AG10803 (cell line): ENCODE measurements at regions not wholly inside any gene's neighbourhood (a gene's known extent, or its start where the extent isn't known, plus 50 kb on each side); places are given as distances from the start of the nearest gene placed in this dataset.

ENCODE experiments used
- DNase-seq: peaks from one replicate; pipeline ENCODE4 v3.0.0; 2010; ENCODE audit warnings: low read depth
- H3K4me3 ChIP-seq: 2 replicates; pipeline ENCODE4 v1.5.1; 2011; ENCODE audit warnings: mild to moderate bottlenecking, low read length, control low read depth
- CTCF ChIP-seq: conservative IDR thresholded peaks from 2 replicates; pipeline ENCODE4 v1.5.1; 2011; ENCODE audit warnings: mild to moderate bottlenecking, low read length, control low read depth, inconsistent platforms

- TF ChIP-seq CTCF, result no peak
- DNase-seq, result peak; percentile 90
- no peak overlapping the region for H3K4me3 ChIP-seq
These were observed 132.2 kb downstream of the ADSS2 start for GRCh38 chr1:244319283-244320132.

GRCh38 chr1:244322181-244322580 lies 129.5 kb downstream of the ADSS2 start:
- TF ChIP-seq CTCF, result no peak
- DNase-seq, result no peak
- no peak overlapping the region for H3K4me3 ChIP-seq

GRCh38 chr1:244322791-244323521 lies 128.8 kb downstream of the ADSS2 start:
- TF ChIP-seq CTCF, result no peak
- DNase-seq, result peak; percentile 95
- no peak overlapping the region for H3K4me3 ChIP-seq

- no peak for DNase-seq
- no peak for TF ChIP-seq CTCF
- H3K4me3 ChIP-seq, result no peak overlapping the region
These were observed 127.4 kb downstream of the ADSS2 start for GRCh38 chr1:244324176-244324883.

- H3K4me3 ChIP-seq, result no peak overlapping the region
- no peak for DNase-seq
- TF ChIP-seq CTCF, result no peak
These were observed 126.5 kb downstream of the ADSS2 start for GRCh38 chr1:244325056-244325758.

GRCh38 chr1:244326757-244327156 lies 125.0 kb downstream of the ADSS2 start:
- DNase-seq, result no peak
- H3K4me3 ChIP-seq, result no peak overlapping the region
- TF ChIP-seq CTCF, result no peak
